Upper lobe of left lung (tissue), 4 donors: ENCODE measurements at regions not wholly inside any gene's neighbourhood (a gene's known extent, or its start where the extent isn't known, plus 50 kb on each side); places are given as distances from the start of the nearest gene placed in this dataset.

Source experiments
- POLR2A ChIP-seq, 4 donors: fragments of 450-650 bp; IDR thresholded peaks; one replicate each; pipeline ENCODE4 v1.5.1; 2016 to 2017; ENCODE audit warnings: antibody characterized with exemption in 4 of 4, mild to moderate bottlenecking in 2 of 4
- TF ChIP-seq, protein P1 (sequence below), 6 experiments: fragments of 450-650 bp in 4 of 6; fragments of 200-600 bp in 2 of 6; sonication (generic) in 2 of 6; IDR thresholded peaks; one replicate each; pipeline ENCODE4 v1.5.1; 2016 to 2019; ENCODE audit warnings: antibody characterized with exemption in 6 of 6

DNA sequence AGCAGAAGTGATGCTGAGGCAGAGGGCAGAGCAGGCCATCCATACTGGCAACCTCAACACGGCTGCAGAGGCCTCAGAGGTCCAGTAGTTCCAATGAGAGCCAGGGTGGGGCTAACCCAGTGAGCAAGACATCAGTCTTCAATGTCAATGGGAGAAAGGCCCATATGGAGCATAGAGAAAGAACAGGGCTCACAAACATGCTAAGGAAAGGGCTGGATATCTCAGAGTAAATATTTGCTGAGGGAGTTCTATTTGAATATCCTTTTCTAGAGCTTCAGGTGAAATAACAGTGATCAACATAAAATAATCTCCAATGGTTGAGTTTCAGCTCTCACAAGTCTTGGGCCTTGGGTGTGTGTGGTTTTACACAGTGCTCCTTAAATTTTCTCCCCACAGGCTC is 50.8 kb upstream of the CCDC90B start:
- TF ChIP-seq, protein P1, sequence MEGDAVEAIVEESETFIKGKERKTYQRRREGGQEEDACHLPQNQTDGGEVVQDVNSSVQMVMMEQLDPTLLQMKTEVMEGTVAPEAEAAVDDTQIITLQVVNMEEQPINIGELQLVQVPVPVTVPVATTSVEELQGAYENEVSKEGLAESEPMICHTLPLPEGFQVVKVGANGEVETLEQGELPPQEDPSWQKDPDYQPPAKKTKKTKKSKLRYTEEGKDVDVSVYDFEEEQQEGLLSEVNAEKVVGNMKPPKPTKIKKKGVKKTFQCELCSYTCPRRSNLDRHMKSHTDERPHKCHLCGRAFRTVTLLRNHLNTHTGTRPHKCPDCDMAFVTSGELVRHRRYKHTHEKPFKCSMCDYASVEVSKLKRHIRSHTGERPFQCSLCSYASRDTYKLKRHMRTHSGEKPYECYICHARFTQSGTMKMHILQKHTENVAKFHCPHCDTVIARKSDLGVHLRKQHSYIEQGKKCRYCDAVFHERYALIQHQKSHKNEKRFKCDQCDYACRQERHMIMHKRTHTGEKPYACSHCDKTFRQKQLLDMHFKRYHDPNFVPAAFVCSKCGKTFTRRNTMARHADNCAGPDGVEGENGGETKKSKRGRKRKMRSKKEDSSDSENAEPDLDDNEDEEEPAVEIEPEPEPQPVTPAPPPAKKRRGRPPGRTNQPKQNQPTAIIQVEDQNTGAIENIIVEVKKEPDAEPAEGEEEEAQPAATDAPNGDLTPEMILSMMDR (IDR thresholded peaks at IDR 0.05), result no peak
- TF ChIP-seq POLR2A (IDR thresholded peaks at IDR 0.05), result no peak
